Mammary epithelial cell (primary cell): ENCODE measurements at regions not wholly inside any gene's neighbourhood (a gene's known extent, or its start where the extent isn't known, plus 50 kb on each side); places are given as distances from the start of the nearest gene placed in this dataset.

Source experiments
- EZH2 ChIP-seq: IDR thresholded peaks from 2 replicates; pipeline ENCODE4 v1.6.1; 2012; ENCODE audit warnings: low read length, inconsistent platforms, borderline replicate concordance
- TF ChIP-seq, protein P1 (sequence below), 2 donors: IDR thresholded peaks in 1 of 2; conservative IDR thresholded peaks in 1 of 2; 2 replicates each; pipeline ENCODE4 v1.5.1; 2011 to 2012; ENCODE audit warnings: inconsistent platforms in 2 of 2, low read length in 2 of 2, mild to moderate bottlenecking in 2 of 2, control low read depth in 1 of 2, low read depth in 1 of 2; ENCODE audit not compliant: insufficient read depth in 1 of 2; ENCODE audit errors: extremely low read depth in 1 of 2

DNA sequence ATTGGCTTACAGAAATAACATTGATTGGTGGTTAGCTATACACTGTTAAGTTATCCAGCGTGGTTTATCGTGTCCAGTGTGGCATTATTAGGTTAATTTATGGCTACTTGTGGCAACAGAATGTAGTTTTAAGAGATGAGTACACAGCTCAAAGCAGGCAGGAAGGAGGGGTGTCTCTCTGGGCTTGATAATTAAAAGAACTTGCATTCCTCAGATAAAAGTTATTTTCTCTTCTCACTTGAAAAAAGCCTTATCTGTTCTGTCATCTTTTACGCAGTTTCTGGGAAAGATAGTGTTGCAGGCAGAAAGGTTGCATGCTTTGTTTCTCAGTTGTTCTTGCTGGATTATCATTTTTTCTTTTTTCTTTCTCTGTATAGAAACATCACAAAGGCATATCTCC lies 154.4 kb upstream of the COL3A1 start:
- TF ChIP-seq, protein P1, sequence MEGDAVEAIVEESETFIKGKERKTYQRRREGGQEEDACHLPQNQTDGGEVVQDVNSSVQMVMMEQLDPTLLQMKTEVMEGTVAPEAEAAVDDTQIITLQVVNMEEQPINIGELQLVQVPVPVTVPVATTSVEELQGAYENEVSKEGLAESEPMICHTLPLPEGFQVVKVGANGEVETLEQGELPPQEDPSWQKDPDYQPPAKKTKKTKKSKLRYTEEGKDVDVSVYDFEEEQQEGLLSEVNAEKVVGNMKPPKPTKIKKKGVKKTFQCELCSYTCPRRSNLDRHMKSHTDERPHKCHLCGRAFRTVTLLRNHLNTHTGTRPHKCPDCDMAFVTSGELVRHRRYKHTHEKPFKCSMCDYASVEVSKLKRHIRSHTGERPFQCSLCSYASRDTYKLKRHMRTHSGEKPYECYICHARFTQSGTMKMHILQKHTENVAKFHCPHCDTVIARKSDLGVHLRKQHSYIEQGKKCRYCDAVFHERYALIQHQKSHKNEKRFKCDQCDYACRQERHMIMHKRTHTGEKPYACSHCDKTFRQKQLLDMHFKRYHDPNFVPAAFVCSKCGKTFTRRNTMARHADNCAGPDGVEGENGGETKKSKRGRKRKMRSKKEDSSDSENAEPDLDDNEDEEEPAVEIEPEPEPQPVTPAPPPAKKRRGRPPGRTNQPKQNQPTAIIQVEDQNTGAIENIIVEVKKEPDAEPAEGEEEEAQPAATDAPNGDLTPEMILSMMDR (conservative IDR thresholded peaks at IDR 0.05 in 1 of 2, IDR thresholded peaks at IDR 0.05 in 1 of 2; ENCODE audit: extremely low read depth in 1 of 2, insufficient read depth in 1 of 2, low read depth in 1 of 2, low read length in 2 of 2) = no peak
- TF ChIP-seq EZH2 = no peak
